Liver (tissue), 8 donors: ENCODE measurements at regions not wholly inside any gene's neighbourhood (a gene's known extent, or its start where the extent isn't known, plus 50 kb on each side); places are given as distances from the start of the nearest gene placed in this dataset.

Experiments used
- DNase-seq: peaks from one replicate; pipeline ENCODE4 v3.0.0-alpha.2; 2017; ENCODE audit warnings: low spot score
- H3K27ac ChIP-seq, 2 donors: one replicate each; pipeline ENCODE4 v1.7.0; 2013; ENCODE audit warnings: inconsistent platforms in 2 of 2, low read length in 2 of 2, control low read depth in 1 of 2, low read depth in 1 of 2, mild to moderate bottlenecking in 1 of 2
- H3K27me3 ChIP-seq, 4 donors: one replicate each; pipeline versions ENCODE4 v1.6.1 to v1.7.0; 2013; ENCODE audit warnings: low read length in 3 of 4, inconsistent platforms in 1 of 4, mild to moderate bottlenecking in 1 of 4, moderate library complexity in 1 of 4; ENCODE audit not compliant: control insufficient read depth in 4 of 4, insufficient read depth in 4 of 4
- H3K36me3 ChIP-seq, 4 donors: one replicate each; pipeline versions ENCODE4 v1.6.1 to v1.7.0; 2013; ENCODE audit warnings: low read length in 3 of 4, mild to moderate bottlenecking in 3 of 4, low read depth in 1 of 4, moderate library complexity in 1 of 4; ENCODE audit not compliant: control insufficient read depth in 4 of 4, insufficient read depth in 3 of 4
- H3K4me1 ChIP-seq, 4 donors: one replicate each; pipeline versions ENCODE4 v1.6.1 to v1.7.0; 2013; ENCODE audit warnings: low read length in 3 of 4, mild to moderate bottlenecking in 3 of 4, moderate library complexity in 1 of 4; ENCODE audit not compliant: control insufficient read depth in 4 of 4, insufficient read depth in 4 of 4
- H3K4me3 ChIP-seq, 3 donors: one replicate each; pipeline versions ENCODE4 v1.6.1 to v1.7.0; 2013; ENCODE audit warnings: low read length in 3 of 3, control low read depth in 1 of 3, low read depth in 1 of 3, mild to moderate bottlenecking in 1 of 3
- H3K9ac ChIP-seq, 2 donors: one replicate each; pipeline ENCODE4 v1.7.0; 2013; ENCODE audit warnings: low read length in 2 of 2, mild to moderate bottlenecking in 2 of 2, moderate library complexity in 2 of 2, control low read depth in 1 of 2, low read depth in 1 of 2
- H3K9me3 ChIP-seq, 4 donors: one replicate each; pipeline versions ENCODE4 v1.6.1 to v1.7.0; 2013; ENCODE audit warnings: low read length in 3 of 4; ENCODE audit not compliant: control insufficient read depth in 4 of 4
- ATF3 ChIP-seq: IDR thresholded peaks from 2 replicates; pipeline ENCODE4 v1.6.1; 2016; ENCODE audit warnings: antibody characterized with exemption
- CTCF ChIP-seq: fragments of 150-350 bp; IDR thresholded peaks from 2 replicates; pipeline ENCODE4 v1.5.1; 2017; ENCODE audit warnings: improper control_type of control experiment, low read depth, low read length; ENCODE audit not compliant: missing input control
- EGR1 ChIP-seq, 2 donors: IDR thresholded peaks; 2 replicates each; pipeline ENCODE4 v1.6.1; 2016 to 2018; ENCODE audit warnings: antibody characterized with exemption in 2 of 2, low read depth in 2 of 2
- FOXA1 ChIP-seq: IDR thresholded peaks from 2 replicates; pipeline ENCODE4 v1.6.1; 2016; ENCODE audit warnings: antibody characterized with exemption
- FOXA2 ChIP-seq: IDR thresholded peaks from 2 replicates; pipeline ENCODE4 v1.6.1; 2016; ENCODE audit warnings: antibody characterized with exemption
- GABPA ChIP-seq, 2 donors: IDR thresholded peaks in 1 of 2; conservative IDR thresholded peaks in 1 of 2; 2 replicates each; pipeline ENCODE4 v1.6.1; 2016; ENCODE audit warnings: antibody characterized with exemption in 2 of 2, mild to moderate bottlenecking in 1 of 2, moderate library complexity in 1 of 2
- HNF4A ChIP-seq, 2 donors: conservative IDR thresholded peaks; 2 replicates each; pipeline ENCODE4 v1.6.1; 2016; ENCODE audit warnings: antibody characterized with exemption in 2 of 2, mild to moderate bottlenecking in 2 of 2
- HNF4G ChIP-seq: IDR thresholded peaks from 2 replicates; pipeline ENCODE4 v1.6.1; 2016; ENCODE audit warnings: antibody characterized with exemption
- JUND ChIP-seq, 2 donors: IDR thresholded peaks; 2 replicates each; pipeline ENCODE4 v1.6.1; 2016; ENCODE audit warnings: antibody characterized with exemption in 2 of 2
- MAX ChIP-seq: IDR thresholded peaks from 2 replicates; pipeline ENCODE4 v1.6.1; 2016; ENCODE audit warnings: antibody characterized with exemption
- NR2F2 ChIP-seq: IDR thresholded peaks from 2 replicates; pipeline ENCODE4 v1.6.1; 2016; ENCODE audit warnings: antibody characterized with exemption
- RAD21 ChIP-seq, 2 donors: IDR thresholded peaks; 2 replicates each; pipeline ENCODE4 v1.6.1; 2016; ENCODE audit warnings: antibody characterized with exemption in 2 of 2, mild to moderate bottlenecking in 2 of 2
- REST ChIP-seq: IDR thresholded peaks from 2 replicates; pipeline ENCODE4 v1.6.1; 2016; ENCODE audit warnings: antibody characterized with exemption, mild to moderate bottlenecking
- RXRA ChIP-seq, 2 donors: IDR thresholded peaks; 2 replicates each; pipeline ENCODE4 v1.6.1; 2017 to 2018; ENCODE audit warnings: antibody characterized with exemption in 2 of 2, mild to moderate bottlenecking in 1 of 2
- SP1 ChIP-seq: IDR thresholded peaks from 2 replicates; pipeline ENCODE4 v1.6.1; 2018; ENCODE audit warnings: antibody characterized with exemption, mild to moderate bottlenecking
- TAF1 ChIP-seq: conservative IDR thresholded peaks from 2 replicates; pipeline ENCODE4 v1.6.1; 2016; ENCODE audit warnings: antibody characterized with exemption, mild to moderate bottlenecking
- YY1 ChIP-seq: IDR thresholded peaks from 2 replicates; pipeline ENCODE4 v1.6.1; 2016; ENCODE audit warnings: antibody characterized with exemption, mild to moderate bottlenecking
- ZBTB33 ChIP-seq: IDR thresholded peaks from 2 replicates; pipeline ENCODE4 v1.6.1; 2016; ENCODE audit warnings: antibody characterized with exemption
- WGBS: extraction: QIAGEN DNeasy Blood & Tissue Kit; methylation state at CpG from one replicate; pipeline ENCODE4 v1.1.7; 2013; 5-methylcytosine and 5-hydroxymethylcytosine counted together
- donor health status: healthy.
- donor health status: healthy.
- donor health status: healthy.
- donor health status: healthy.
- donor health status: healthy.

- no peaks in the 10 kb centered on the region for H3K4me1 ChIP-seq
- H3K4me3 ChIP-seq, result no peak overlapping the region
- no peak overlapping the region for H3K27ac ChIP-seq
- H3K27me3 ChIP-seq, result no peaks in the 10 kb centered on the region
- no peaks in the 10 kb centered on the region for H3K9me3 ChIP-seq
- WGBS, result 71% methylated on average over 5 of the region's 5 CpGs
- DNase-seq, result no peak
- H3K36me3 ChIP-seq, result no peaks in the 10 kb centered on the region
- H3K9ac ChIP-seq, result no peak overlapping the region
- TF ChIP-seq ATF3, result no peak
- TF ChIP-seq SP1, result no peak
- TF ChIP-seq JUND (IDR thresholded peaks at IDR 0.05), result no peak
- TF ChIP-seq TAF1, result no peak
- no peak for TF ChIP-seq GABPA (IDR thresholded peaks at IDR 0.05 in 1 of 2, conservative IDR thresholded peaks at IDR 0.05 in 1 of 2)
- no peak for TF ChIP-seq REST
- no peak for TF ChIP-seq ZBTB33
- no peak for TF ChIP-seq RAD21 (IDR thresholded peaks at IDR 0.05)
- no peak for TF ChIP-seq HNF4G
- no peak for TF ChIP-seq FOXA2
- TF ChIP-seq HNF4A (conservative IDR thresholded peaks at IDR 0.05), result no peak
- no peak for TF ChIP-seq CTCF
- no peak for TF ChIP-seq YY1
- TF ChIP-seq EGR1 (IDR thresholded peaks at IDR 0.05; ENCODE audit: low read depth in 2 of 2), result no peak
- TF ChIP-seq NR2F2, result no peak
- TF ChIP-seq FOXA1, result no peak
- TF ChIP-seq MAX, result no peak
These were observed 84.9 kb upstream of the LRFN2 start for GRCh38 chr6:40672087-40672486.

- Histone ChIP-seq H3K27ac (no peak overlapping the region), H3K9me3 (no peaks in the 10 kb centered on the region), H3K4me1 (no peaks in the 10 kb centered on the region), H3K4me3 (no peak overlapping the region), H3K36me3 (no peaks in the 10 kb centered on the region), H3K9ac (no peak overlapping the region), H3K27me3 (no peaks in the 10 kb centered on the region)
- TF ChIP-seq ATF3 (no peak), YY1 (no peak), GABPA (IDR thresholded peaks at IDR 0.05 in 1 of 2, conservative IDR thresholded peaks at IDR 0.05 in 1 of 2) (no peak), HNF4A (conservative IDR thresholded peaks at IDR 0.05) (no peak), NR2F2 (no peak), HNF4G (no peak), EGR1 (IDR thresholded peaks at IDR 0.05; ENCODE audit: low read depth in 2 of 2) (no peak), REST (no peak), MAX (no peak), RXRA (IDR thresholded peaks at IDR 0.05) (no peak), FOXA1 (no peak), JUND (IDR thresholded peaks at IDR 0.05) (no peak)
- WGBS, result 91% methylated on average over 3 of the region's 3 CpGs
- DNase-seq, result no peak
These were observed 84.5 kb upstream of the LRFN2 start for GRCh38 chr6:40671694-40672050.
